ENCODE measurements at regions not wholly inside any gene's neighbourhood (a gene's known extent, or its start where the extent isn't known, plus 50 kb on each side); places are given as distances from the start of the nearest gene placed in this dataset.
"Not testable (repeated sequence)": the region's sequence is repeated elsewhere in the genome, so short reads cannot be mapped to it uniquely, and the experiment has no call there.

DNA sequence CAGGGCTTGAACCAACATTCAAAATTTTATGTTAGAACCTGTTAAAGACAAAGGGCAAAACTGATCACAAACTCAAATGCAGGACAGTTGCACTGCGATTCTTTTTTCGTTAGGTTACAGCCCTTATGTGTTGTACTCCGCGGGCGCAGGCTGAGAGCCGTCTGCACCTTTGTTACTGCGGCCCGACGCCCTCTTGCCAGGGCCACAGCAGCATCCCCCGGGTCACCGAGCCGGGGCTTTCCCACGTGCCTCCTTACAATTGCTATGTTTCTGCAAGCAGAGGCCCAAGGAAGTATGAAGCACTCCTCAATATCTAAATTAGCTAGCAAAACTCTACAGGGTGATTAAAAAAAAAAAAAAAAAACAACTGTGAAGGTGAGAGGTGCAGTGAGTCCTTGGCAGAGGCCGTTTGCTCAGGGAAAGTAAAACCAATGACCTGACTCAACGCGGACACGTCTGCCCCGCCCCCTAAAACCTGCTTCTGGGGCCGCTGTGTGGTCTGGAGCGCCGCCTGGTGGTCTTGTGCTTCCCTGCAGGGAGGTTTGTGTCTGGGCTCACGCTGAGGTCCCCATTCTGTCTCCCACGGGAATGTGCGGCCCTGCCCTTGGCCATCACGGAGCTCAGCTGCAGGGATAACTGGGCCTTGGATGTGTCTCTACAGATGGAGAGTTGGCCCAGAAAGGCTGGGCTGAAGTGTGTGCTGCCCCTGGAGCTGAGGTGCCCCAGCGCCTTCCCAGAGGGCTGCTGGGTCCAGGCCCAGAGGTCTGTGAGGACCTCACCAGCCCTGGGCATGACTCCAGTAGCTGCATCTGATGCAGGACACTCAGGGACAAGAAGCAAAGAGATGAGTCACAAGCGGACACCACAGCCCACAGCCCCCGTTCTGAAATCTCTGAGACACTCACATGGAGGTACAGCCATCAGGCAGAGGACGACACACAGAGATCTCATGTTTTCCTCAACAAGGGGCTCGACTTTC is 418.5 kb downstream of the TMEM121 start:
- Mint-ChIP-seq H3K4me3 (no peak overlapping the region), H3K36me3 (ENCODE audit: low read depth) (no peaks in the 10 kb centered on the region), H3K27ac (no peak overlapping the region), H3K4me1 (ENCODE audit: low read depth) (peaks cover 7% of the 10 kb centered on the region), H3K9me3 (peaks cover 1% of the 10 kb centered on the region), H3K27me3 (no peaks in the 10 kb centered on the region)
- DNase-seq (peak; percentile 91), ATAC-seq (peak; percentile 93)
- intact Hi-C loops (cut with micrococcal nuclease): no loop called here
- POLR2A ChIA-PET: no interaction called here
- TF ChIP-seq, protein P1, sequence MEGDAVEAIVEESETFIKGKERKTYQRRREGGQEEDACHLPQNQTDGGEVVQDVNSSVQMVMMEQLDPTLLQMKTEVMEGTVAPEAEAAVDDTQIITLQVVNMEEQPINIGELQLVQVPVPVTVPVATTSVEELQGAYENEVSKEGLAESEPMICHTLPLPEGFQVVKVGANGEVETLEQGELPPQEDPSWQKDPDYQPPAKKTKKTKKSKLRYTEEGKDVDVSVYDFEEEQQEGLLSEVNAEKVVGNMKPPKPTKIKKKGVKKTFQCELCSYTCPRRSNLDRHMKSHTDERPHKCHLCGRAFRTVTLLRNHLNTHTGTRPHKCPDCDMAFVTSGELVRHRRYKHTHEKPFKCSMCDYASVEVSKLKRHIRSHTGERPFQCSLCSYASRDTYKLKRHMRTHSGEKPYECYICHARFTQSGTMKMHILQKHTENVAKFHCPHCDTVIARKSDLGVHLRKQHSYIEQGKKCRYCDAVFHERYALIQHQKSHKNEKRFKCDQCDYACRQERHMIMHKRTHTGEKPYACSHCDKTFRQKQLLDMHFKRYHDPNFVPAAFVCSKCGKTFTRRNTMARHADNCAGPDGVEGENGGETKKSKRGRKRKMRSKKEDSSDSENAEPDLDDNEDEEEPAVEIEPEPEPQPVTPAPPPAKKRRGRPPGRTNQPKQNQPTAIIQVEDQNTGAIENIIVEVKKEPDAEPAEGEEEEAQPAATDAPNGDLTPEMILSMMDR (IDR thresholded peaks at IDR 0.05): peak; percentile 88
- CTCF ChIA-PET: interaction anchor here (0.6 to 2.5 kb wide), 21 partner anchors 8 to 265 kb away, joined by 3 to 9 read pairs (median 4); no protein-coding TSS in a partner anchor

DNA sequence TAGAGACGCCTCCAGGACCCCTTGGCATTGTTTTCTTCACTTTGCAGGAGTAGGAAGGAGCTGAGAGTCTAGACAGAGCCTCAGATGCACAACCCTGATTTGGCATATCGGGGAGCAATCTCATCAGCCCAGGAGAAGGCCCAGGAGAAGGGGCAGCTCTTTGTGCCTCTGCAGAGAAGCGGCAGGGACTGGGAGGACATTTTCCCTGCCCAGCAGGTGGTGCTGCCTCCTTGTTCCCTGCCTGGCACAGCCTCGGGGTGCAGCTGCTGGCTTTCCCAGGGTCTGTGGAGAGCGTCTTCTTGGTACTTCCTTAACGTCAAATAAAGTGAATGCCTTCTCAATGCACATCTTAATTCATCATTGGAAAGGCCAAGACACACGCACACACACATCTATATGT is 419.5 kb downstream of the TMEM121 start:
- DNase-seq: peak; percentile 54
- POLR2A ChIA-PET: no interaction called here

DNA sequence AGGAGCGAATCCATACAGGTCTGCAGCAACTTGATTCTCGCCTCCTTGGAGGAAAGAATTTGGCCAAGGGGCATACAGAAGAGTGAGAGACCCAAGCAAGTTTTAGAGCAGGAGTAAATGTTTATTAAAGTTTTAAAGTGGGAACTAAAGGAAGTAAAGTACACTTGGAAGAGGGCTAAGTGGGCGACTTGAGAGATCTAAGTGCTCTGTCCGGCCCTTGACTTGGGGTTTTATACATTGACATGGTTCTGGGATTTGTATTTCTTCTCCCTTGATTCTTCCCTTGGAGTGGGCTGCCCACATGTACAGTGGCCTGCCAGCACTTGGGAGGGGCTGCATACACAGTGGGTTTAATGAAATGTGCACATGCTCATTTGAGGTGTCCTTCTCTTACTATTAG is 421.2 kb downstream of the TMEM121 start:
- TF ChIP-seq, protein P1 (IDR thresholded peaks at IDR 0.05): no peak
- intact Hi-C loops (cut with micrococcal nuclease): no loop called here
- ATAC-seq (no peak), DNase-seq (no peak)
- Mint-ChIP-seq H3K36me3 (ENCODE audit: low read depth) (no peaks in the 10 kb centered on the region), H3K27me3 (no peaks in the 10 kb centered on the region), H3K9me3 (no peaks in the 10 kb centered on the region), H3K27ac (no peak overlapping the region), H3K4me1 (ENCODE audit: low read depth) (peaks cover 7% of the 10 kb centered on the region), H3K4me3 (no peak overlapping the region)
- CTCF ChIA-PET: no interaction called here
- POLR2A ChIA-PET: no interaction called here

More for the DNA sequence above, 419.5 kb downstream of the TMEM121 start:
- no peak for ATAC-seq
- Mint-ChIP-seq H3K9me3 (no peaks in the 10 kb centered on the region), H3K27ac (no peak overlapping the region), H3K27me3 (no peaks in the 10 kb centered on the region), H3K4me1 (ENCODE audit: low read depth) (peaks cover 7% of the 10 kb centered on the region), H3K4me3 (no peak overlapping the region), H3K36me3 (ENCODE audit: low read depth) (no peaks in the 10 kb centered on the region)
- intact Hi-C loops (cut with micrococcal nuclease): no loop called here
- TF ChIP-seq, protein P1 (IDR thresholded peaks at IDR 0.05): peak; percentile 35
- CTCF ChIA-PET: interaction anchor here (0.7 to 2.0 kb wide), 14 partner anchors 9 to 266 kb away, joined by 3 to 9 read pairs (median 4); no protein-coding TSS in a partner anchor

DNA sequence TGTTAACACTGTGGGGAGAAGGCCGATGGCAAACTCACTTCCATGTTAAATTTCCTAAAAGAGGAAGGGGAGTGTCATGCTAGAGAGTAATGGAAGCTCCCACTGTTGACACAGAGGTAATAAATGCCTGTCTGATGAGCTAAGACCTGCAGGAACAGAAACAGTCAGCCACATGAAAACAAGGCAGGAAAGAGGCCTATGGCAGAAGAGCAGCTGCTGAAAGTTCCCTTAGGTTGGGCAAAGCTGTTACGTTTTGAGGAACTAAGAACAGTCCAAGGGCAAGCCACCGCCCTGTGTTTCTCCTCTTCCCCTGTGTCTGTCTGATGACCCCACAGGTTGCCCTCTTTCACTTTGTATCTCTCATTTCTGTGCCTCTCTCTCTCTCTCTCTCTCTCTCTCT is 422.6 kb downstream of the TMEM121 start:
- H3K36me3 Mint-ChIP-seq (ENCODE audit: low read depth); H3K4me3 Mint-ChIP-seq; DNase-seq; H3K9me3 Mint-ChIP-seq; intact Hi-C loops (cut with micrococcal nuclease); H3K27ac Mint-ChIP-seq; ATAC-seq; POLR2A ChIA-PET; H3K27me3 Mint-ChIP-seq; H3K4me1 Mint-ChIP-seq (ENCODE audit: low read depth): not testable (repeated sequence)
- CTCF ChIA-PET: interaction anchor here (1.6 to 2.2 kb wide), 2 partner anchors 53 to 96 kb away, joined by 7 read pairs; no protein-coding TSS in a partner anchor

DNA sequence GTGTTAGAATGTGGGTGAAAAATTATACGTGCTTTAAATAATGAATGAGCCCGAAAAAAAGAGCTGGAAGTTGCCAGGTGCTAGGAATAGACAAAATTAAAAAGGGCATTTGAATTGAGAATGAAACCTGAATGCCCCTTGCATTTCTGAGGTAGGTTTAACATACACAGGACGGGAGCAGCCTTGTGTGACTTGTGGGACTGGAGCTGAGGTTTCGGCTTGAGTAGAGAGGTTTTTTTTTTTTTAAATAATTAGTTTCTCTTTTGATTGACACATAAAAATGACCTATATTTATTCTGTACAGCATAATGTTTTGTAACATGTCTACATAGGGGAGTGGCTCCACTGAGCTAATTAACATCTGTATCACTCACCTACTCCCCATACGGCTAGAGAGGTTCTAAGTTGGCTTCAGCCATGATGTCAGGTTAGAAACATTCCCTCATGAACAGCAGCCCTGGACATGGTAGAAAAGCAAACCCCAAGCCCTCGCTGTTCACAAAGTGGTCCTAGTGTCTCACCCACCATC is 424.0 kb downstream of the TMEM121 start:
- ATAC-seq; H3K4me3 Mint-ChIP-seq; H3K9me3 Mint-ChIP-seq; H3K27me3 Mint-ChIP-seq; H3K4me1 Mint-ChIP-seq (ENCODE audit: low read depth); POLR2A ChIA-PET; H3K36me3 Mint-ChIP-seq (ENCODE audit: low read depth); DNase-seq; H3K27ac Mint-ChIP-seq; intact Hi-C loops (cut with micrococcal nuclease): not testable (repeated sequence)
- CTCF ChIA-PET: interaction anchor here (0.7 to 2.2 kb wide), 5 partner anchors 13 to 272 kb away, joined by 3 to 7 read pairs (median 3); no protein-coding TSS in a partner anchor
